Pancreas (tissue), 10 donors: ENCODE measurements at regions not wholly inside any gene's neighbourhood (a gene's known extent, or its start where the extent isn't known, plus 50 kb on each side); places are given as distances from the start of the nearest gene placed in this dataset.

Experiments
- ATAC-seq, 4 donors: fragments of 200-7000 bp; cut with Tn5 transposase; one replicate each; pipeline versions ENCODE4 v1.8.0 to v1.9.1; 2020; ENCODE audit warnings: mild to moderate bottlenecking in 4 of 4, moderate library complexity in 4 of 4
- DNase-seq, 6 donors: peaks; one replicate each; pipeline ENCODE4 v3.0.0-alpha.2; 2020
- FAIRE-seq: peaks from 2 replicates; lab custom pipeline; 2012; peaks lifted over from hg19 to GRCh38; lab: Jason Lieb, UNC
- H3K27ac ChIP-seq, 4 donors: fragments of 200-600 bp; sonication (generic); 1 replicate in 3 of 4; 2 replicates in 1 of 4; pipeline versions ENCODE4 v1.5.0 to v1.8.0; 2020
- H3K27me3 ChIP-seq, 4 donors: fragments of 200-600 bp; one replicate each; pipeline ENCODE4 v1.8.0; 2021
- H3K36me3 ChIP-seq, 3 donors: fragments of 200-600 bp; sonication (generic) in 1 of 3; one replicate each; pipeline versions ENCODE4 v1.5.0 to v1.8.0; 2020 to 2021
- H3K4me1 ChIP-seq, 3 donors: fragments of 200-600 bp; one replicate each; pipeline ENCODE4 v1.8.0; 2021
- H3K4me3 ChIP-seq, 4 donors: fragments of 200-600 bp; sonication (generic) in 2 of 4; one replicate each; pipeline versions ENCODE4 v1.5.0 to v1.8.0; 2020 to 2021
- H3K9me3 ChIP-seq, 4 donors: fragments of 200-600 bp; one replicate each; pipeline ENCODE4 v1.8.0; 2021
- WGBS, 2 donors: extraction: QIAGEN DNeasy Blood & Tissue Kit; methylation state at CpG; one replicate each; pipeline ENCODE4 v1.1.7; 2013; 5-methylcytosine and 5-hydroxymethylcytosine counted together
- intact Hi-C, 3 donors: fragments of 100-400 bp; cut with DNase I; formaldehyde crosslinking; loops; one replicate each; pipeline versions ENCODE4 v1.11.1 to v1.14.2; 2022
- TF ChIP-seq, protein P1 (sequence below), 4 donors: fragments of 200-600 bp; sonication (generic) in 3 of 4; IDR thresholded peaks; one replicate each; pipeline versions ENCODE4 v1.5.0 to v1.8.0; 2021; ENCODE audit warnings: antibody characterized with exemption in 4 of 4
- donor health status: healthy with polysubstance abuse.
- donor health status: DM: no; HTN: no; CAD: no; lungs with moderate emphysema.
- donor health status: DM: no; HTN: no; CAD: no.
- donor health status: control.
- donor health status: control.
- donor health status: Bipolar disorder and iron deficiency.
- donor health status: DM: yes; HTN: yes; CAD: no.
- donor health status: DM: no; HTN: no; CAD: no.
- donor health status: DM: no; HTN: no; CAD: no.
- donor health status: DM: yes; HTN: yes; CAD: no.

DNA sequence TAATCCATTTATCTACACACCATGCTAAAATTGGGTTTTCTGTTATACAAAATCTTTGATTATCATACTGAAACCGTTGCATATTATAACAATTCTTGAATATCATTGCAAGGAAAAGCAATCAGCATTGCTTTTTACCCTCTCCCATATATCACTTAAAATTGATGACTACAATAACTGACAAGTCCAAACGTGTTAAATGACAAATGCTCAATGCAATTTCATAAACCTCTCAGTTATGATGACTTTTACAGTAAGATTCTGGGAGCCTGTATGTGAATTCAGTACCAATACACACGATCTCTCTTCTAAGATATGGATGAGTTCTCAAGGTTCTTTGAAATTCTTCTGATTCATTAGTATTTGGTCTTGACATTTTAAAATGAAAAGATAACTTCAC, 368.5 kb upstream of the TRIB2 start:
- FAIRE-seq (no peak), ATAC-seq (no peak), DNase-seq (no peak)
- no peaks in the 10 kb centered on the region for H3K4me1 ChIP-seq
- H3K9me3 ChIP-seq = no peaks in the 10 kb centered on the region
- intact Hi-C loops = no loop called here
- no peak overlapping the region for H3K27ac ChIP-seq
- H3K36me3 ChIP-seq = no peaks in the 10 kb centered on the region
- H3K4me3 ChIP-seq = no peak overlapping the region
- TF ChIP-seq, protein P1, sequence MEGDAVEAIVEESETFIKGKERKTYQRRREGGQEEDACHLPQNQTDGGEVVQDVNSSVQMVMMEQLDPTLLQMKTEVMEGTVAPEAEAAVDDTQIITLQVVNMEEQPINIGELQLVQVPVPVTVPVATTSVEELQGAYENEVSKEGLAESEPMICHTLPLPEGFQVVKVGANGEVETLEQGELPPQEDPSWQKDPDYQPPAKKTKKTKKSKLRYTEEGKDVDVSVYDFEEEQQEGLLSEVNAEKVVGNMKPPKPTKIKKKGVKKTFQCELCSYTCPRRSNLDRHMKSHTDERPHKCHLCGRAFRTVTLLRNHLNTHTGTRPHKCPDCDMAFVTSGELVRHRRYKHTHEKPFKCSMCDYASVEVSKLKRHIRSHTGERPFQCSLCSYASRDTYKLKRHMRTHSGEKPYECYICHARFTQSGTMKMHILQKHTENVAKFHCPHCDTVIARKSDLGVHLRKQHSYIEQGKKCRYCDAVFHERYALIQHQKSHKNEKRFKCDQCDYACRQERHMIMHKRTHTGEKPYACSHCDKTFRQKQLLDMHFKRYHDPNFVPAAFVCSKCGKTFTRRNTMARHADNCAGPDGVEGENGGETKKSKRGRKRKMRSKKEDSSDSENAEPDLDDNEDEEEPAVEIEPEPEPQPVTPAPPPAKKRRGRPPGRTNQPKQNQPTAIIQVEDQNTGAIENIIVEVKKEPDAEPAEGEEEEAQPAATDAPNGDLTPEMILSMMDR (IDR thresholded peaks at IDR 0.05) = no peak
- no peaks in the 10 kb centered on the region for H3K27me3 ChIP-seq
- 66 to 77% methylated on average over 3 of the region's 3 CpGs for WGBS, 2 donors

DNA sequence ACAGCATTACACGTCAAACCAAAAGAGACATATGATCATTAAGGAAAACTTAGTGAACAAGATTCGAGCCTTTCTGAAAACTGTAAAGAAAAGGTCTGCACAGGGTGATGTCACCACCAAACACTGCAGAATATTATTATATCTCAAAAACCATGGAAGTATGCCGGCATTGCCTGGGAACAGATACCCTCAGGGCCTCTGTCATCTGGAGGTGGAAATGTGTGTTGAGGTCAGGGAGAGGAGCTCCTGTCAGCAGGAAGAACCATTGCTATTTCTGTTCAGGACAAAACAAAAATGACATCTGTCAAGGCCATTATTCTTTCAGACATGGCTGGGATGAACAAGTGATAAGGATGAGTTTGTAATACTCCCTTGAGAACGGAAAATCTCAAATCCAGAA, 365.9 kb upstream of the TRIB2 start:
- DNase-seq = no peak
- TF ChIP-seq, protein P1 (IDR thresholded peaks at IDR 0.05) = no peak
- Histone ChIP-seq H3K4me3 (no peak overlapping the region), H3K36me3 (no peaks in the 10 kb centered on the region), H3K27ac (no peak overlapping the region), H3K27me3 (no peaks in the 10 kb centered on the region), H3K4me1 (no peaks in the 10 kb centered on the region), H3K9me3 (no peaks in the 10 kb centered on the region)
- no peak for ATAC-seq
- no peak for FAIRE-seq
- WGBS, 2 donors = 93 to 95% methylated on average over 4 of the region's 4 CpGs
- intact Hi-C loops = no loop called here

DNA sequence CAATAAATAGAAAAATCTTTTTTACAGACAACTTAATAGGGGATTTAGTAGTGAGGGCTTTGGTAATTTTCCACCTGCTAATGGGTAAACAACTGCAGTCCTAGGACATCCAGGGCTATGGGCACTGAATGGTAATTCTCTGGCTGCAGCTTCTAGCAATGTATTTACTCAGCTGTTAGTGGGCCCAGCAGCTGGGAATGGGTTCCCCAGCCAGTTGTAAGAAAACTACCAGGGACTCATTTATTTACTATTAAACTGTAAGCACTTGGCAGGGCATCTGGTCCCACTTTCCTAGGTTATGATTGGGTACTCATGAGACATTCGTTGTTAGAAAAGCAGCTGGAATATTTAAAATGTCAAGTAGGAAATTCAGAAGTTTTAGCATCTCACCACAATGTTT, 363.8 kb upstream of the TRIB2 start:
- DNase-seq = peak in 4 of 6 donors; percentile 24 to 61 (median 39)
- peak; percentile 84 to 99 (median 90) for ATAC-seq
- H3K27me3 ChIP-seq = no peaks in the 10 kb centered on the region
- H3K4me1 ChIP-seq = no peaks in the 10 kb centered on the region
- H3K36me3 ChIP-seq = no peaks in the 10 kb centered on the region
- no peak for FAIRE-seq
- H3K9me3 ChIP-seq = no peaks in the 10 kb centered on the region
- intact Hi-C loops = no loop called here
- H3K4me3 ChIP-seq = no peak overlapping the region
- TF ChIP-seq, protein P1 (IDR thresholded peaks at IDR 0.05) = no peak
- H3K27ac ChIP-seq = no peak overlapping the region
- 15% methylated on average over 1 of the region's 1 CpG for WGBS, 2 donors

DNA sequence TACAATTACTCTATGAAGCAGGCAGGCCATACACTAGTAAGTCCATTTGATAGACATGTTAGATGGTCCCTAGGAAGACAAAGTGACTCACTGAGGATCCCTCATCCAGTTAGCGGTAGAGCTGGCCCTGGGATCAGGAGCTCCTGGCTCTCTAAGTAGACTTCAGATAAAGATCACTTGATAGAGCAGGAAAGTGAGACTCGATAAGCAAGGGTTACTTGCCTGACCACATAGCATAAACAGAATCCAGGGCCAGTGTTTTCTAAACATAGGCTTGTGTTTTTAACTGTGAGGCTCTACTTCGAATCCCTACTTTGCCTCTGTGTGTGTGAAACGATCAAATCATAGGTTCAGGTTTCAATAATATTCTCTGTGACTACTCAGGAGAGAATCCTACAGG, 355.2 kb upstream of the TRIB2 start:
- FAIRE-seq = no peak
- no peak overlapping the region for H3K27ac ChIP-seq
- 73 to 79% methylated on average over 4 of the region's 4 CpGs for WGBS, 2 donors
- no peaks in the 10 kb centered on the region for H3K4me1 ChIP-seq
- TF ChIP-seq, protein P1 (IDR thresholded peaks at IDR 0.05) = no peak
- ATAC-seq = no peak
- H3K9me3 ChIP-seq = no peaks in the 10 kb centered on the region
- no peaks in the 10 kb centered on the region for H3K36me3 ChIP-seq
- no peaks in the 10 kb centered on the region for H3K27me3 ChIP-seq
- no peak overlapping the region for H3K4me3 ChIP-seq
- DNase-seq = no peak
- intact Hi-C loops = no loop called here

DNA sequence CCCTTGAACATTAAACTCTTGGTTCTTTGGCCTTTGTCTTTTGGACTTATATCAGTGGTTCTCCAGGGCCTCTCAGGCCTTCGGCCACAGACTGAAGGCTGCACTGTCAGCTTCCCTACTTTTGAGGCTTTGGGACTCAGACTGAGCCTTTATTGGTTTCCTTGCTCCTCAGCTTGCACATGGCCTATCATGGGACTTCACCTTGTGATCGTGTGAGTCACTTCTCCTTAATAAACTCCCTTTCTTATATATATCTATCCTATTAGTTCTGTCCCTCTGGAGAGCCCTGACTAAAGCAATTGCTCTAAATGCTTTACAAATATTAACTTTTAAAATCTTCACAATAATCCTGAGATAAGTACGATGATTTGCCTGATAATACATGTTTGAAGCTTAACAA, 353.6 kb upstream of the TRIB2 start:
- ATAC-seq (no peak), FAIRE-seq (no peak), DNase-seq (no peak)
- Histone ChIP-seq H3K9me3 (no peaks in the 10 kb centered on the region), H3K4me3 (no peak overlapping the region), H3K36me3 (no peaks in the 10 kb centered on the region), H3K27me3 (no peaks in the 10 kb centered on the region), H3K27ac (no peak overlapping the region), H3K4me1 (no peaks in the 10 kb centered on the region)
- TF ChIP-seq, protein P1 (IDR thresholded peaks at IDR 0.05) = no peak
- 75 to 78% methylated on average over 3 of the region's 3 CpGs for WGBS, 2 donors
- intact Hi-C loops = no loop called here
